ENCODE measurements at regions not wholly inside any gene's neighbourhood (a gene's known extent, or its start where the extent isn't known, plus 50 kb on each side); places are given as distances from the start of the nearest gene placed in this dataset.

GRCh38 chr21:28604946-28605537 lies 387.6 kb downstream of the LTN1 start:
- TF ChIP-seq CTCF (conservative IDR thresholded peaks at IDR 0.05; ENCODE audit: low read depth, low read length) (no peak), EZH2 (IDR thresholded peaks at IDR 0.05; ENCODE audit: borderline replicate concordance, low read depth, low read length, poor library complexity, severe bottlenecking) (no peak)

Data from A673 (cell line).